PFSK-1 (cell line): ENCODE measurements at regions not wholly inside any gene's neighbourhood (a gene's known extent, or its start where the extent isn't known, plus 50 kb on each side); places are given as distances from the start of the nearest gene placed in this dataset.
A peak's percentile ranks its signal among the peaks of the same experiment; 100 is the strongest.

Source experiments
- POLR2AphosphoS5 ChIP-seq: IDR thresholded peaks from 2 replicates; pipeline ENCODE4 v1.6.1; 2012; ENCODE audit warnings: low read depth, mild to moderate bottlenecking, control low read depth, low read length, moderate library complexity
- REST ChIP-seq, 2 experiments: IDR thresholded peaks; 2 replicates each; pipeline versions ENCODE4 v1.6.1 to v1.8.0; 2011 to 2012; ENCODE audit warnings: low read depth in 2 of 2, low read length in 2 of 2, control low read depth in 1 of 2, inconsistent platforms in 1 of 2, mild to moderate bottlenecking in 1 of 2, moderate library complexity in 1 of 2; ENCODE audit not compliant: insufficient read depth in 1 of 2
- SIN3A ChIP-seq: IDR thresholded peaks from 2 replicates; pipeline ENCODE4 v1.6.1; 2012; ENCODE audit warnings: mild to moderate bottlenecking, low read length, moderate library complexity, borderline replicate concordance; ENCODE audit not compliant: insufficient read depth

DNA sequence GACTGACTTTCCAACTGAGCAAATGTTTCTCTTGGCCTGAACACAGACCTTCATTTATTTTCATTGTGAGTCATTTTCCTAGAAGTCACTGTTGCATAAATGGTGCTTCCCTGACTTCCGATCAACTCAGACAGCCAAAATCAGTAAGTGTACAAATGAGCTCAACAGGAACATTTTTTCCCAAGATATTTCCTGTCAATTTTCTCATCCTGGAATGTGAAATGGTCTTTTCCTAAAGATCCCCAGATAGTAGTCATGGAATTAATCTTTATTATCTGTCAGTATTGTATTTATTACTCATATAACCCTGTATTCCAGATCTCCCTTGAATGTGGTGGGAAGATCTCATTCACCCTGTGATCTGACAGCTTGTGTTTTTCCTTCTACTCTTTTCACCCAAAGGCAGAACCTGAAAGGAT, 360.3 kb upstream of the KIF2B start:
- no peak for TF ChIP-seq POLR2AphosphoS5
- TF ChIP-seq REST (IDR thresholded peaks at IDR 0.05; ENCODE audit: insufficient read depth in 1 of 2, low read depth in 2 of 2, low read length in 2 of 2), result peak in 1 of 2 experiments; percentile 60; a peak in 1 of 4 replicates
- no peak for TF ChIP-seq SIN3A
